Mucosa of descending colon (tissue), 3 donors: ENCODE measurements at regions not wholly inside any gene's neighbourhood (a gene's known extent, or its start where the extent isn't known, plus 50 kb on each side); places are given as distances from the start of the nearest gene placed in this dataset.

ENCODE experiments used
- ATAC-seq: fragments of 200-7000 bp; cut with Tn5 transposase; one replicate; pipeline ENCODE4 v1.9.1; 2020; ENCODE audit warnings: mild to moderate bottlenecking, moderate library complexity
- DNase-seq, 3 donors: peaks; one replicate each; pipeline ENCODE4 v3.0.0-alpha.2; 2020
- H3K36me3 ChIP-seq: fragments of 200-600 bp; one replicate; pipeline ENCODE4 v1.8.0; 2021; ENCODE audit warnings: low read depth, mild to moderate bottlenecking
- H3K4me1 ChIP-seq: fragments of 200-600 bp; one replicate; pipeline ENCODE4 v1.8.0; 2021; ENCODE audit warnings: low read depth, mild to moderate bottlenecking
- H3K4me3 ChIP-seq: fragments of 200-600 bp; one replicate; pipeline ENCODE4 v1.8.0; 2021; ENCODE audit warnings: mild to moderate bottlenecking
- H3K9me3 ChIP-seq: fragments of 200-600 bp; one replicate; pipeline ENCODE4 v1.8.0; 2021; ENCODE audit warnings: mild to moderate bottlenecking
- CTCF ChIP-seq: fragments of 200-600 bp; IDR thresholded peaks from one replicate; pipeline ENCODE4 v1.8.0; 2022; ENCODE audit warnings: antibody characterized with exemption, mild to moderate bottlenecking
- intact Hi-C, 2 donors: fragments of 100-400 bp; cut with DNase I in 1 of 2; cut with micrococcal nuclease in 1 of 2; formaldehyde crosslinking; loops; one replicate each; pipeline versions ENCODE4 v1.11.0 to v1.11.1; 2022; cut with DNase I, micrococcal nuclease
- donor health status: DM: no; HTN: no; CAD: no; lungs with moderate emphysema.
- donor health status: DM: no; HTN: no; CAD: no.
- donor health status: DM: no; HTN: yes; CAD: no.

- no peaks in the 10 kb centered on the region for H3K9me3 ChIP-seq
- H3K4me3 ChIP-seq = no peak overlapping the region
These were observed 156.5 kb upstream of the EGFLAM start for GRCh38 chr5:38101897-38102296.

DNA sequence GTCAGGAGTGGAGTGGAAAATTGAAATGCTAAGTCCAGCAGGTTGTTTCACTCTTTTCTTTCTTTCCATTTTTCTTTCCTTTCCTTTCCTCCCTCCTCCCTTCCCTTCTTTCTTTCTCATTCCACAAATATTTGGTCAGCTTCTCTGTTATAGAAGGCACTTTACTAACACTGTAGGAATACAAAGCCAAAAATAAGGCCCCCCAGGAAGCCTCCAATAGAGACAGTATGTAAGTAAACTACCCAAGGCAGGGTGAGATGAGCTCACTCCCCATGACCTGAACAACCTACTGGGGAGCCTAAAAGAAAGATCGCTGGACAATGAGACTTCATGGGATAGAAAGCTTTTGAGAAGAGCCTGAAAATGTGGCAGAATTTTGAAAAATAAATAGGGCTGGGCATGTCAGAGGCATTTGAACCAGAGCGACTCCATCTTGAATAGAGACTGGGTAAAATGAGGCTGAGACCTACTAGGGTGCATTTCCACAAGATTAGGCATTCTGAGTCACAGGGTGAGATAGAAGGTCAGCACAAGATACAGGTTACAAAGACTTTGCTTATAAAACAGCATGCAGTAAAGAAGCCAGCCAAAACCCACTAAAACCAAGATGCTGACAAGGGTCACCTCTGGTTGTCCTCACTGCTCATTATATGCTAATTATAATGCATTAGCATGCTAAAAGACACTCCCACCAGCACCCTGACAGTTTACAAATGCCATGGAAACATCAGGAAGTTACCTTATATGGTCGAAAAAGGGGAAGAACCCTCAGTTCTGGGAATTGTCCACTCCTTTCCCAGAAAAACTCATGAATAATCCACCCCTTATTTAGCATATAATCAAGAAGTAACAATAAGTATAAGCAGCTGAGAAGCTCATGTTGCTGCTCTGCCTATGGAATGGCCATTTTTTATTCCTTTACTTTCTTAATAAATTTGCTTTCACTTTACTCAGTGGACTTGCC, 158.9 kb upstream of the EGFLAM start:
- no peak overlapping the region for H3K4me3 ChIP-seq
- no peaks in the 10 kb centered on the region for H3K36me3 ChIP-seq
- TF ChIP-seq CTCF = no peak
- ATAC-seq = no peak
- intact Hi-C loops = no loop called here
- no peaks in the 10 kb centered on the region for H3K9me3 ChIP-seq
- no peaks in the 10 kb centered on the region for H3K4me1 ChIP-seq
- DNase-seq = no peak

More at GRCh38 chr5:38101897-38102296, 156.5 kb upstream of the EGFLAM start:
- no peak for TF ChIP-seq CTCF
- H3K36me3 ChIP-seq = no peaks in the 10 kb centered on the region
- intact Hi-C loops = no loop called here
- DNase-seq (no peak), ATAC-seq (no peak)
- no peaks in the 10 kb centered on the region for H3K4me1 ChIP-seq

DNA sequence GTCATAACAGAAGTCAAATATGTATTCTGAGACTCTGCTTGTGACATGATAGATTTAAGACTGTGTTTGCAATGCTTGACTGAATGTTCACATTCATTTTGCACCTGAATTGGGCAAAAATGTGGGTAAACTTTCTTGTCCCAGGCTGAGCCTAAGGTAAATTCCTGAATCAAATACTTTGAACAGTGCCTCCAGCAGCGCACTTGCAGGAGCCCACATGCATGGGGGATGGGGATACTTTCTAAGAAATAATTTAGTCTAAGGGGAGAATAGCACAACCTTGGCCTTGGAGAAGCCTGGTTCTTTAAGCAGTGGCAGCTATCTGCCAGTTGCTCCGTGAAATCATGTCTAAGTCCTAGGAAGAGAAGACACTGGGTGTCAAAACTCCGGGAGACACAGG, 163.5 kb upstream of the EGFLAM start:
- intact Hi-C loops = no loop called here
- no peak for DNase-seq

DNA sequence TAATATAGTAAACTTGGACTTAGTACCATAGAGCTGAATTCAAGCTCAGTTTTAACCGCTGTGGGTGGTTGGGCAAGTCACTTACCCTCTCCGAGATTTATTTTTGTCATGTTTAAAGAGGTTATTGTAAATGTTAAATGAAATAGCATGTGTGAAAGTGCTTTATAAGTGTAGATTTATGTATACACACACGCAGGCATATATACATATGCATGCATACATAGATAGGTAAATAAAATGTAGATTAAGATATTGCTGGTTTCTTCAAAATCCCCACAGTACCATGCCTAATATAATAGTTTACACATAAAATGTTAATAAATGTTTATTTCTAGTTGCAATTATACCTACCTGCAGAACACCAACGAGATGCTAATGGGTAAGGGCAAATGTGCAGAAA, 164.5 kb upstream of the EGFLAM start:
- no peak for TF ChIP-seq CTCF
- intact Hi-C loops = no loop called here
- Histone ChIP-seq H3K9me3 (no peaks in the 10 kb centered on the region), H3K4me1 (no peaks in the 10 kb centered on the region), H3K4me3 (no peak overlapping the region), H3K36me3 (no peaks in the 10 kb centered on the region)
- ATAC-seq (no peak), DNase-seq (no peak)

More for the DNA sequence above, 163.5 kb upstream of the EGFLAM start:
- Histone ChIP-seq H3K9me3 (no peaks in the 10 kb centered on the region), H3K4me3 (no peak overlapping the region), H3K4me1 (no peaks in the 10 kb centered on the region), H3K36me3 (no peaks in the 10 kb centered on the region)
- no peak for ATAC-seq
- TF ChIP-seq CTCF = no peak

DNA sequence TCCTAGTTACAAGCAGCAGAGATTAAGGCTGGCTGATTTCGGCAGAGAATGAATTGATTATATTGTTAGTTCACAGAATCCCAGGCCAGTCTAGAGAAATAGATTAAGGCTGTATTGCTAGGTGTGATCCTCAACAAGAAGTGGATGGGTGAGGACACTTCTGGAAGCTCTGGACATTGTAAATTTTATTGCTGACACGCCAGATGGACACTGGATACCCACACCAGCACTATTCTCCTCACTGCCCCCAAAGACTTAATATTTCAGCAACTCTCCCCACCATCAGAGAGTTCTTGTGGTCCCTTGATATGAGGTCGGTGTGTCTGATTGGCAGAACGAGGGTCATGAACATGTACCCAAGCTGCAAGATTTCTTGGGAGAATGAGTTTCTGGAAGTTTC, 171.6 kb upstream of the EGFLAM start:
- ATAC-seq (no peak), DNase-seq (no peak)
- no peak for TF ChIP-seq CTCF
- Histone ChIP-seq H3K4me3 (no peak overlapping the region), H3K36me3 (no peaks in the 10 kb centered on the region), H3K9me3 (no peaks in the 10 kb centered on the region), H3K4me1 (no peaks in the 10 kb centered on the region)
- intact Hi-C loops = no loop called here
